GM13977 (cell line): ENCODE measurements at regions not wholly inside any gene's neighbourhood (a gene's known extent, or its start where the extent isn't known, plus 50 kb on each side); places are given as distances from the start of the nearest gene placed in this dataset.
"Not testable (repeated sequence)": the region's sequence is repeated elsewhere in the genome, so short reads cannot be mapped to it uniquely, and the experiment has no call there.

Experiments
- DNase-seq: peaks from one replicate; pipeline ENCODE4 v3.0.0; 2012; ENCODE audit warnings: low spot score
- in situ Hi-C: fragments of 300-500 bp; cut with MboI; formaldehyde crosslinking; loops from one replicate; pipeline ENCODE4 v1.12.0; 2022; ENCODE audit warnings: low sequenced_read_pairs, low pct_unique_long_range_greater_than_20kb, mixed read lengths, inconsistent platforms; ENCODE audit not compliant: unreplicated experiment
- TF ChIP-seq, protein P1 (sequence below): IDR thresholded peaks from 2 replicates; pipeline ENCODE4 v1.5.1; 2012; ENCODE audit warnings: mild to moderate bottlenecking, control low read depth; ENCODE audit not compliant: insufficient read depth; ENCODE audit errors: extremely low read depth, missing control alignments

DNA sequence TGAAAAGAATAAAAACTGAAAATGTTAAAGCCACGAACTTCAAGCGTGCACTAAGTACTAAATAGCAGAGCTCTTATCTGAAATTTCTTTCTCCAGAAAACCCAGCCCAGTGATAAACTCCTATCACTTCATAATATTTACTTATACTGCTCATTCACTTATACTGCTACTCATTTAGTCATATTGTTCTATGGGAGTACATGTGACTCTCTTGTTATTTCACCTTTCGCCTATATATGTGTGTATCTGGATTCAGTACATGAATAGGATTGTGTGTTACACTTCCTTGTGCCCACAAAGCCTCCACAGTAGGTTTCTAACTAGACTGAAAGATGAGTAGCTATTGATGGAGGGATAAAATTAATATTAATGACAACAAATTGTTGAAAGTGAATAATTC is 526.8 kb upstream of the GRAMD2B start:
- DNase-seq: no peak
- in situ Hi-C loops: no loop called here
- TF ChIP-seq, protein P1, sequence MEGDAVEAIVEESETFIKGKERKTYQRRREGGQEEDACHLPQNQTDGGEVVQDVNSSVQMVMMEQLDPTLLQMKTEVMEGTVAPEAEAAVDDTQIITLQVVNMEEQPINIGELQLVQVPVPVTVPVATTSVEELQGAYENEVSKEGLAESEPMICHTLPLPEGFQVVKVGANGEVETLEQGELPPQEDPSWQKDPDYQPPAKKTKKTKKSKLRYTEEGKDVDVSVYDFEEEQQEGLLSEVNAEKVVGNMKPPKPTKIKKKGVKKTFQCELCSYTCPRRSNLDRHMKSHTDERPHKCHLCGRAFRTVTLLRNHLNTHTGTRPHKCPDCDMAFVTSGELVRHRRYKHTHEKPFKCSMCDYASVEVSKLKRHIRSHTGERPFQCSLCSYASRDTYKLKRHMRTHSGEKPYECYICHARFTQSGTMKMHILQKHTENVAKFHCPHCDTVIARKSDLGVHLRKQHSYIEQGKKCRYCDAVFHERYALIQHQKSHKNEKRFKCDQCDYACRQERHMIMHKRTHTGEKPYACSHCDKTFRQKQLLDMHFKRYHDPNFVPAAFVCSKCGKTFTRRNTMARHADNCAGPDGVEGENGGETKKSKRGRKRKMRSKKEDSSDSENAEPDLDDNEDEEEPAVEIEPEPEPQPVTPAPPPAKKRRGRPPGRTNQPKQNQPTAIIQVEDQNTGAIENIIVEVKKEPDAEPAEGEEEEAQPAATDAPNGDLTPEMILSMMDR: no peak

DNA sequence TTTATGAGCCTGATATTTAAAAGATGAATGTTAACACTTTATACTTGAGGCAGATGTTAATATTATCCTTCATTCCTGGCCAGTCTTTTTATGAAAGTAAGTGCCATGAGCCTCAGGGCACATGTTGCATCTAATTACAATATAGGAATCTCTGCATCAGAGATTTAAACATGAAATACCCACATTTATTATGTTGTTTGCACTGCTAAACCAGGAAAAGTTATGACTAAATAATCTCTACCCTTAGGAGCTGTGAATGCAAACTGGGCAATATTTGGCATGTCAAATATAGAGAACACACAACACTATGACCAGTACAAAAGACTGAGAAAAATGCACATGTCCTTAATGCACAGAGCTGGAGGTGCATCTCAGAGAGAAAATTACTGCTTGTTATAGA is 526.1 kb upstream of the GRAMD2B start:
- TF ChIP-seq, protein P1: no peak
- in situ Hi-C loops: no loop called here
- no peak for DNase-seq

DNA sequence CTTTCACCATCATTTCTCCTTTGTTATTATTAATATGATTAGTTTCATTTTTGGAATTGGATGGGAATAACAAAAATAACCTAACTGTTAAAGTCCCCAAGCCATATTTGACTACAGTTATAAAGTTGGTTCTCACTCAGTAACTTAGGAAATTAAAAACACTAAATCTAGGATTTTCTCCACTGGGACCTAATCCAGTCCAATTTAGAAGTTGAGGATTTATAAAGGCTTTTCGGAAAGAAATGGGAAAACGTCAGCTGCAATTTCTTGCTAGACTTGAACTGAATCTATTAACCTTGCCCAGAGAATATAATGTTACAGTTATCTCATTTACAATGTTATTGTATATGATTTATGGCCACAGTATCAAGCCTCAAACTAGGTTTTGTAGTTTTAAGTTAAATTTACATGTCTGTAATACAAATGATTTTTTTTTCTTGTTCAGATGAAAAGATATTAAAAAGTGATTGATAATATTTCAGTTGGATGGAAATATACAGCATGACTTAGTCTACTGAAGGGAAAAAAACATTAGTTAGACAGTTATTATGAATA is 524.3 kb upstream of the GRAMD2B start:
- TF ChIP-seq, protein P1: no peak
- no peak for DNase-seq
- in situ Hi-C loops: no loop called here

- in situ Hi-C loops: no loop called here
- no peak for DNase-seq
Measured at GRCh38 chr5:125912028-125912427, 511.2 kb upstream of the GRAMD2B start.

GRCh38 chr5:125913200-125913599 is 510.0 kb upstream of the GRAMD2B start:
- TF ChIP-seq, protein P1: no peak
- no peak for DNase-seq
- in situ Hi-C loops: no loop called here

More at GRCh38 chr5:125912028-125912427, 511.2 kb upstream of the GRAMD2B start:
- TF ChIP-seq, protein P1: no peak

GRCh38 chr5:125914471-125914870 is 508.7 kb upstream of the GRAMD2B start:
- TF ChIP-seq, protein P1: no peak
- in situ Hi-C loops: no loop called here
- no peak for DNase-seq

- in situ Hi-C loops, DNase-seq: not testable (repeated sequence)
Measured at GRCh38 chr5:125923958-125924357, 499.3 kb upstream of the GRAMD2B start.
